A673 (cell line): ENCODE measurements at regions not wholly inside any gene's neighbourhood (a gene's known extent, or its start where the extent isn't known, plus 50 kb on each side); places are given as distances from the start of the nearest gene placed in this dataset.
"Not testable (repeated sequence)": the region's sequence is repeated elsewhere in the genome, so short reads cannot be mapped to it uniquely, and the experiment has no call there.

Experiments used
- BruUV-seq: library from RNA; stranded (reverse); fragments of 400-500 nt; replicated peaks from 2 replicates; lab custom pipeline; 2021; lab: Mats Ljungman, UMichigan
- CTCF ChIA-PET: fragments of 300-600 bp; sonication (Branson Sonifier 250); formaldehyde crosslinking; loops from one replicate; lab custom pipeline; 2022; ENCODE audit warnings: antibody characterized with exemption; lab: Charles Lee
- POLR2A ChIA-PET: fragments of 300-600 bp; sonication (Branson Sonifier 250); formaldehyde crosslinking; loops from one replicate; lab custom pipeline; 2022; ENCODE audit warnings: antibody characterized with exemption; ENCODE audit not compliant: low non-redundant PET; lab: Charles Lee
- DNase-seq: peaks from one replicate; pipeline ENCODE4 v3.0.0-alpha.2; 2015; ENCODE audit warnings: low spot score
- H3K27ac ChIP-seq: fragments of 200-600 bp; sonication (generic); 2 replicates; pipeline ENCODE4 v1.5.1; 2016; ENCODE audit warnings: mixed run types, low read depth, mild to moderate bottlenecking, mixed read lengths, antibody characterized with exemption, low read length; ENCODE audit not compliant: poor library complexity, severe bottlenecking
- H3K27me3 ChIP-seq: fragments of 200-600 bp; sonication (generic); replicated peaks from 2 replicates; pipeline ENCODE4 v1.6.1; 2017; ENCODE audit warnings: mixed run types, low read depth, mild to moderate bottlenecking, mixed read lengths, antibody characterized with exemption, low read length; ENCODE audit not compliant: insufficient read depth, poor library complexity
- H3K36me3 ChIP-seq: fragments of 200-600 bp; sonication (generic); 2 replicates; pipeline ENCODE4 v1.6.1; 2016; ENCODE audit warnings: mixed run types, mild to moderate bottlenecking, mixed read lengths, antibody characterized with exemption, low read length; ENCODE audit not compliant: insufficient read depth, poor library complexity, severe bottlenecking
- H3K4me1 ChIP-seq: fragments of 200-600 bp; sonication (generic); 2 replicates; pipeline ENCODE4 v1.6.1; 2017; ENCODE audit warnings: mixed run types, mild to moderate bottlenecking, mixed read lengths, antibody characterized with exemption, low read length; ENCODE audit not compliant: insufficient read depth, poor library complexity, severe bottlenecking
- H3K4me3 ChIP-seq: fragments of 200-600 bp; sonication (generic); 2 replicates; pipeline ENCODE4 v1.5.1; 2016; ENCODE audit warnings: low read depth, mixed run types, mild to moderate bottlenecking, mixed read lengths, low read length; ENCODE audit not compliant: poor library complexity, severe bottlenecking
- H3K9me3 ChIP-seq: fragments of 200-600 bp; sonication (generic); 2 replicates; pipeline ENCODE4 v1.6.1; 2016; ENCODE audit warnings: mixed run types, low read depth, mild to moderate bottlenecking, mixed read lengths, antibody characterized with exemption, low read length; ENCODE audit not compliant: poor library complexity, severe bottlenecking
- EZH2 ChIP-seq: fragments of 200-600 bp; sonication (generic); IDR thresholded peaks from 2 replicates; pipeline ENCODE4 v1.6.1; 2017; ENCODE audit warnings: borderline replicate concordance, low read depth, mild to moderate bottlenecking, mixed read lengths, antibody characterized with exemption, low read length; ENCODE audit not compliant: poor library complexity, severe bottlenecking
- intact Hi-C: fragments of 100-400 bp; cut with micrococcal nuclease; formaldehyde crosslinking; loops from one replicate; pipeline ENCODE4 v1.10.0; 2022; ENCODE audit not compliant: unreplicated experiment
- TF ChIP-seq, protein P1 (sequence below): fragments of 300-800, 200-600 bp; sonication (generic); conservative IDR thresholded peaks from 2 replicates; pipeline ENCODE4 v1.5.1; 2017; ENCODE audit warnings: low read depth, mild to moderate bottlenecking, antibody characterized with exemption, low read length, moderate library complexity, mixed read lengths

DNA sequence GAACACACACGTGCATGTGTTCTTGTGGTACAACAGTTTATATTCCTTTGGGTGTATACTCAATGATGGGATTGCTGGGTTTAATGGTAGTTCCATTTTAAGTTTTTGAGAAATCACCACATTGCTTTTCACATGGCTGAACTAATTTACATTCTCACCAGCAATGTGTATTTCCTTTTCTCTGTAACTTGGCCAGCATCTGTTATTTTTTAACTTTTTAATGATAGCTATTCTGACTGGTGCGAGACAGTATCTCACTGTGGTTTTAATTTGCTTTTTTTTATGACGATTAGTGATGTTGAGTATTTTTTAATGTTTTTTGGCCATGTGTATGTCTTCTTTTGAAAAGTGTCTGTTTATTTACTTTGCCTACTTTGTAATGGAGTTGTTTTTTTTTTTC is 256.6 kb downstream of the ZWINT start:
- no TSS peak for BruUV-seq
- Histone ChIP-seq H3K4me1 (no peaks in the 10 kb centered on the region), H3K27ac (no peak overlapping the region), H3K27me3 (no peaks in the 10 kb centered on the region), H3K4me3 (no peak overlapping the region), H3K9me3 (peaks cover 32% of the 10 kb centered on the region), H3K36me3 (no peaks in the 10 kb centered on the region)
- ChIA-PET CTCF (no interaction called here), POLR2A (no interaction called here)
- TF ChIP-seq EZH2: no peak
- TF ChIP-seq, protein P1, sequence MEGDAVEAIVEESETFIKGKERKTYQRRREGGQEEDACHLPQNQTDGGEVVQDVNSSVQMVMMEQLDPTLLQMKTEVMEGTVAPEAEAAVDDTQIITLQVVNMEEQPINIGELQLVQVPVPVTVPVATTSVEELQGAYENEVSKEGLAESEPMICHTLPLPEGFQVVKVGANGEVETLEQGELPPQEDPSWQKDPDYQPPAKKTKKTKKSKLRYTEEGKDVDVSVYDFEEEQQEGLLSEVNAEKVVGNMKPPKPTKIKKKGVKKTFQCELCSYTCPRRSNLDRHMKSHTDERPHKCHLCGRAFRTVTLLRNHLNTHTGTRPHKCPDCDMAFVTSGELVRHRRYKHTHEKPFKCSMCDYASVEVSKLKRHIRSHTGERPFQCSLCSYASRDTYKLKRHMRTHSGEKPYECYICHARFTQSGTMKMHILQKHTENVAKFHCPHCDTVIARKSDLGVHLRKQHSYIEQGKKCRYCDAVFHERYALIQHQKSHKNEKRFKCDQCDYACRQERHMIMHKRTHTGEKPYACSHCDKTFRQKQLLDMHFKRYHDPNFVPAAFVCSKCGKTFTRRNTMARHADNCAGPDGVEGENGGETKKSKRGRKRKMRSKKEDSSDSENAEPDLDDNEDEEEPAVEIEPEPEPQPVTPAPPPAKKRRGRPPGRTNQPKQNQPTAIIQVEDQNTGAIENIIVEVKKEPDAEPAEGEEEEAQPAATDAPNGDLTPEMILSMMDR: no peak
- DNase-seq: no peak
- intact Hi-C loops: no loop called here

DNA sequence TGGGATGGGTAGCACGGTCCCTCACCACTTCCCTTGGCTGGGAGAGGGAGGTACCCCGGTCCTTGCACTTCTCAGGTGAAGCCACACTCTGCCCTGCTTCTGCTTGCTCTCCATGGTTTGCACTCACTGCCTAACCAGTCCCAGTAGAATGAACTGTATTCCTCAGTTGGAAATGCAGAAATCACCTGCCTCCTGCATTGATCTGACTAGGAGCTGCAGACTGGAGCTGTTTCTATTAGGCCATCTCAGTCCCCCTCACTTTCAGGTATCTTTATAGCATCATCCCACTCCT is 264.9 kb downstream of the ZWINT start:
- H3K4me3 ChIP-seq: no peak overlapping the region
- CTCF ChIA-PET: no interaction called here
- H3K27ac ChIP-seq: no peak overlapping the region
- BruUV-seq: no TSS peak
- H3K9me3 ChIP-seq: peaks cover 20% of the 10 kb centered on the region
- POLR2A ChIA-PET: no interaction called here
- intact Hi-C loops: no loop called here
- no peaks in the 10 kb centered on the region for H3K36me3 ChIP-seq
- no peaks in the 10 kb centered on the region for H3K4me1 ChIP-seq
- no peak for TF ChIP-seq EZH2
- TF ChIP-seq, protein P1: no peak
- H3K27me3 ChIP-seq: no peaks in the 10 kb centered on the region
- no peak for DNase-seq

DNA sequence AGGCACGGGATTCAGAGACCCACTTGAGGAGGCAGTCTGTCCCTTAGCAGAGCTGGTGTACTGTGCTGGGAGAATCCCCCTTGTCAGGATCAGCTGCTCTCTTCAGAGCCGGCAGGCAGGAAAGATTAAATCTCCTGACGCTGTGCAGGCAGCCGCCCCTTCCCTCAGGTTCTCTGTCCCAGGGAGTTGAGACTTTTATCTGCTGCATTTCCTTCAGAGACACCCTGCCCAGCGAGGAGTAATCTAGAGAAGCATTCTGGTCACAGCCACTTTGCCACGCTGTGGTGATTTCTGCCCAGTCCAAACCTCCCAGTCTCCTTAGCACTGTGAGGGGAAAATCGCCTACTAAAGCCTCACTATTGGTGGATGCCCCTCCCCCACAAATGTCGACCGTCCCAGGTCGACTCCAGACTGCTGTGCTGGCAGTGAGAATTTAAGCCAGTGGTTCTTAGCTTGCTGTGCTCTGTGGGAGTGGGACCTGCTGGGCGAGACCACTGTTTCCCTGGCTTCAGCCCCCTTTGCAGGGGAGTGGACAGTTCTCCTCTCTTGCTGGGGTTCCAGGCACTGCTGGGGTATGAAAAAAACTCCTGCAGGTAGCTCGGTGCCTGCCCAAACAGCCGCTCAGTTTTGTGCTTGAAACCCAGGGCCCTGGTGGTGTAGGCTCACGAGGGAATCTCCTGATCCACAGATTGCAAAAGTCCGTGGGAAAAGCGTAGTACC is 265.4 kb downstream of the ZWINT start:
- intact Hi-C loops: no loop called here
- H3K4me1 ChIP-seq: no peaks in the 10 kb centered on the region
- BruUV-seq: no TSS peak
- POLR2A ChIA-PET: no interaction called here
- H3K27ac ChIP-seq: no peak overlapping the region
- peaks cover 20% of the 10 kb centered on the region for H3K9me3 ChIP-seq
- DNase-seq: no peak
- no peaks in the 10 kb centered on the region for H3K27me3 ChIP-seq
- TF ChIP-seq EZH2: no peak
- TF ChIP-seq, protein P1: no peak
- no peak overlapping the region for H3K4me3 ChIP-seq
- H3K36me3 ChIP-seq: no peaks in the 10 kb centered on the region
- CTCF ChIA-PET: no interaction called here

DNA sequence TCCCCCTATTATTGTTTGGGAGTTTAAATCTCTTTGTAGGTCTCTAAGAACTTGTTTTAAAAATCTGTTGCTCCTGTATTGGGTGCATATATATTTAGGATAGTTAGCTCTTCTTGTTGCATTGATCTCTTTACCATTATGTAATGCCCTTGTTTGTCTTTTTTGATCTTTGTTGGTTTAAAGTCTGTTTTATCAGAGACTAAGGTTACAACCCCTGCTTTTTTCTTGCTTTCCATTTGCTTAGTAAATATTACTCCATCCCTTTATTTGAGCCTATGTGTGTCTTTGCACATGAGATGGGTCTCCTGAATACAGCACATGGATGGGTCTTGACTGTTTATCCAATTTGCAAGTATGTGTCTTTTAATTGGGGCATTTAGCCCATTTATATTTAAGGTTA is 267.4 kb downstream of the ZWINT start:
- BruUV-seq, H3K4me1 ChIP-seq, POLR2A ChIA-PET, H3K27ac ChIP-seq, DNase-seq, intact Hi-C loops, CTCF ChIA-PET, H3K27me3 ChIP-seq, H3K4me3 ChIP-seq, H3K36me3 ChIP-seq: not testable (repeated sequence)
- H3K9me3 ChIP-seq: peaks cover 21% of the 10 kb centered on the region
